Erythroblast (primary cell): ENCODE measurements at regions not wholly inside any gene's neighbourhood (a gene's known extent, or its start where the extent isn't known, plus 50 kb on each side); places are given as distances from the start of the nearest gene placed in this dataset.

Experiments used
- DNase-seq, 2 experiments: peaks; one replicate each; lab custom pipeline; 2025; lab: John Stamatoyannopoulos, UW
- GATA1 ChIP-seq: IDR thresholded peaks from 2 replicates; pipeline ENCODE4 v1.6.1; 2011; ENCODE audit warnings: low read depth, mild to moderate bottlenecking, control low read depth, low read length, moderate library complexity
- POLR2A ChIP-seq: IDR thresholded peaks from 2 replicates; pipeline ENCODE4 v1.6.1; 2011; ENCODE audit warnings: mild to moderate bottlenecking, low read length

DNA sequence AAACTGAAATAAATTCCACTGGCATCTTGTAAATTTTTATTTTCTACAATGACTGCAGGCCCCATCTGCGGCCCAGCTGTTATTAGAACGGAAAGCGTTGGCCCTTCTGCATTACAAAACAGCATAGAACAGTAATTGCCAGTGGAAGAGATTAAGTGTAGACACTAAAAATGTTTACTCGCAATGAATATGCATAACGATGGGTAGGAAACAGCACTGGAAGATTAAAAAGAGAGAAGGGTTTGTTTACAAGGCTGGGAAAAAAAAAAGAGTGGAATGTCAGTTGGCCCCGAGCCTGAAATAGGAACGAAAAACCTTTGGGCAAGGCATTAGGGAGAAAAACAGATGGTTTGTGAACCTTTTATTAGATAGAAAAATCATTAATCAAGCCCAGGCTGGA lies 275.9 kb upstream of the TCF4 start:
- TF ChIP-seq GATA1, result no peak
- no peak for TF ChIP-seq POLR2A
- no peak for DNase-seq

DNA sequence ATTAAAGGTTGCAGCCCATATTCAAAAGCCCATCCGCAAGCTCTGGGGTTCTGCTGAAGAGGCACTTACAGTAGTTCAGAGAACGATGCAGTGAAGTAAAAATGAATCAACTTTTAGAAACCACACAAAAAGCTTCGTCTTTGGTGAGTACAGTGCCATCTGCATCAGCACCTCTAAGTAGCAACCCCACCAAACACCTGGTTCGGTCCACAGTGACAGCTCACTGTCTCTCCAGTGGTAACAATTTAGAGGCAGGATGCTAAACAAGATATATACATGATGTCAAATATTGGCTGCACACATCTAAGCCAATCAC lies 275.4 kb upstream of the TCF4 start:
- TF ChIP-seq GATA1 (no peak), POLR2A (no peak)
- DNase-seq, result no peak

DNA sequence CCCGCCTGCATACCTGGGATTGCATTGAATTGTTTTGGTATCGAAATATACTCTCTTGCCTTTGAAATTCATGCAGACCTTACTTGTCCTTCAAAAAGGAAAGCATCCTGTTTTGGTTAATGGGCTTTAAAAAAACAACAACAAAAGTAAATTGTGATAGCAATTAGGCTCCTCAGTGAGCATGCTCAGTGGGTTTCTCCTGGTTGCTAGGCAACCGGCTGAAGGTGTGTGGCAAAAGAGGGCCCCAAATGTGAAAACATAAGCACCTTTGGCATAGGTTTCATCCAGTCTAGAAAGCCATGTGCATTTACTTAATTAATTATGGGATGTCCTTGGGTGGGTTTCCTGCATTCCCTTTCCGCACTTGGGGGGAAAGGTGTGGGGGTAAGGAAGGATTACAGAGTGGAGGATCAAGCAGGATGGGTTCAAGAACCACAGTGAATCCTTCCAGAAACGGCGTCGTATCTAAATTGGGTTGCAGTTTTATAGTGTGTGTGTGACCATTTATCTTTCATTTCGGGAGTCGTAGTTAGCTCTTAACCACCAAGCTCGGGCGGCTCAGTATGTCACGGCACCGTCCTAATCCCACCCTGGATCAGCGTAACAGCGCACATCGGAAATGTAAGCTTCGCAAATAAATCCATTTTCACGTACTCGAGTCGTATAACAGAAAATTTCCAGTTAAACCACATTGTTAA lies 274.9 kb upstream of the TCF4 start:
- TF ChIP-seq POLR2A (no peak), GATA1 (no peak)
- no peak for DNase-seq

- peak; percentile 13 to 38 for DNase-seq
Observed at GRCh38 chr18:55861266-55861665, 273.3 kb upstream of the TCF4 start.

DNA sequence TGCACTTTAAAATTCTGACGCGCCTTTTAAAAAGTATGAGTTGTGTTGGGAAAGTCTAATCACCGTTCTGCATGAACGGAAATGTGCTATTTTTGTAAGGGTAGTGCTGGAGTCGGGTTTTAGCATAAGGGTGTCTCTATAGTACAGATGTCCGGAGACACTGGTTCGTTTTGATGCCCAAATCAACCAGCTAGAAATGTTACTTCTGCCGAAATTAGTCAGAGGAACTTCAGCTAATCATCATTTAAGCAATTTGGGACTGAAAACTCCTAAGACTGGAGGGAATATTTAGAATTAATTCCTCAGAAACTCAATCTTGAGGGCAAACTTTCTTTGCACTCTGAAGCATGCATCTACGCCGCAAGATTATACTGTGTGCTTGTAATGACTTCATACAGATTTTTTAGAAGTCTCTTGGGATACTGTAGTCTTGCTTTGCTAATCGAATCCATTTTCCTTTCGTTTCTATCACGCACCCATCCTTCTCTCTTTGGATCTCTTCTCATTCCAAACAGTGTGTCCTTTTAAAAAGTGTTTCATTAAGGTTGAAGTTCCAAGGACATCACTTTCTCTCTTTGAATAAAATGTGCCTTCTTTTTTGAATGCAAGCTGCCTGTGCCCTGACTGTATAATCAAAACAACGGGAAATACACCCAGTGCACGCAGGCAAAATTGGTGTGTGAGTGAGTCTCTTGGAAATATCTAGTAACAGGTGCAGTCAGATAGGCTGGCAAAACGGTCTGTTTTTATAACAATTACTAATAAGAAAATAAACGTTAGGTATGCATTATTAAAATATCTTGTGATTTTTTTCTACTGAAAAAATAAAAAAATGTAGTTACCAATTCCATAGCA lies 270.9 kb upstream of the TCF4 start:
- TF ChIP-seq POLR2A (no peak), GATA1 (no peak)
- no peak for DNase-seq

More at GRCh38 chr18:55861266-55861665, 273.3 kb upstream of the TCF4 start:
- no peak for TF ChIP-seq POLR2A
- no peak for TF ChIP-seq GATA1

DNA sequence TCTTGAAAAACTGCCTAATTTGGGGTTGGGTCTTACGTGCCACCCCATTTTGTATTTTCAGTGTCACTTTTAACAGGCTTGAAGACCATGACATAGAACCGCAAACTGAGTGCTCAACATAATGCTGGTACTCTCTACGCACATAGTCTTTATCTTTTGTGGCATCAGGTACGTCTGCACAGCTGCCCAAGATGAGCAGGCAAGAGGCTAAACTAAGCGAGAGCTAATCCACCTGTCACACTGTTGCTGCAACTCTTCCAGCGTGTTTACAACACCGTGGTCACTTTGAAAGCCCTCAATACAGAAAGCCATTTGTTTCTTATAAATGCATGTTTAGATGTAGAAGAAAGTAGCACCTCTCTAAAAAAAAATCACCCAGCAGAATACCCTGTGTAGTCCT lies 270.0 kb upstream of the TCF4 start:
- DNase-seq, result no peak
- TF ChIP-seq POLR2A (no peak), GATA1 (no peak)

- TF ChIP-seq GATA1 (no peak), POLR2A (no peak)
- DNase-seq, result no peak
Observed at GRCh38 chr18:55857409-55857808, 269.4 kb upstream of the TCF4 start.

DNA sequence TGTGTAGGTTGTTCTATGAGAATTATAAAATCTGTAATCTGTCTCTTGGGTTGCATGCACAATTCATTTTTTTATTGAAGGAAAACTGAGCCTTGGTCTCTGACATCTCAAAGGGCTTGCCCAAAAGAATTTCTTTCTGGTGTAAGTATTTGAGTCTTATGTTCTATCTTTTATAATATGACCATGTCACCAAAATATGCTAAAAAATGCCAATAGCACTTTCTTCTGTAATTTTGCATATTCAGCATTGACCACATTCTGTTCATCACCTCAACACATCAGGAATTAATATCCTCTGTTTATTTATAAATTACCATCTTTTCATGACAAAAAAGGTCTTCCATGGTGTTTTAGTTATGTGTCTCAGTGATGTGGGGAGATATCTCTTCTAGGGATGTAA lies 268.7 kb upstream of the TCF4 start:
- TF ChIP-seq GATA1, result no peak
- no peak for TF ChIP-seq POLR2A
- no peak for DNase-seq

- no peak for TF ChIP-seq GATA1
- no peak for TF ChIP-seq POLR2A
- no peak for DNase-seq
Observed at GRCh38 chr18:55856229-55856628, 268.2 kb upstream of the TCF4 start.

GRCh38 chr18:55853268-55853667 lies 265.3 kb upstream of the TCF4 start:
- TF ChIP-seq POLR2A (no peak), GATA1 (no peak)

GRCh38 chr18:55850904-55851303 lies 262.9 kb upstream of the TCF4 start:
- no peak for TF ChIP-seq POLR2A
- no peak for TF ChIP-seq GATA1

More at GRCh38 chr18:55853268-55853667, 265.3 kb upstream of the TCF4 start:
- no peak for DNase-seq

GRCh38 chr18:55849391-55849790 lies 261.4 kb upstream of the TCF4 start:
- TF ChIP-seq POLR2A (no peak), GATA1 (no peak)
- DNase-seq, result no peak

More at GRCh38 chr18:55850904-55851303, 262.9 kb upstream of the TCF4 start:
- DNase-seq, result no peak

DNA sequence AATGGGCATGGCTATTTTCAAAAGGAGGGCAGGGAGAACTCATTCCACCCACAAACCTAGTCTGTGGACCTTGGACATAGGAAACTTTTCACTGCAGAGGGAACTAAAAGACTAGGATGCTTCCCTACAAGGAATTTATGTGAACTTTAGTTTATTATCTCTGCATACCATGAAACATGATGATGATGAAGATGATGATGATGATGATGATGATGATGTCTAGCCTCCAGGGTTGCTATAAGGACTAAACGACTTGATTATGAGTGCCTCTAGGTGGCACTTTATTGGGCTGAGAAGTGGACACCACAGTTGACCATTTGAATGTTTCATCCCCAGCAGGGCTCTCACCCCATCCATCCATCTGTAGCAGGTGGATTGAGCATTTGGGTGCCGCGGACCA lies 260.0 kb upstream of the TCF4 start:
- TF ChIP-seq POLR2A, result no peak
- TF ChIP-seq GATA1, result no peak
- DNase-seq, result no peak

GRCh38 chr18:55845221-55845620 lies 257.2 kb upstream of the TCF4 start:
- TF ChIP-seq POLR2A, result no peak
- no peak for TF ChIP-seq GATA1
- DNase-seq, result no peak

DNA sequence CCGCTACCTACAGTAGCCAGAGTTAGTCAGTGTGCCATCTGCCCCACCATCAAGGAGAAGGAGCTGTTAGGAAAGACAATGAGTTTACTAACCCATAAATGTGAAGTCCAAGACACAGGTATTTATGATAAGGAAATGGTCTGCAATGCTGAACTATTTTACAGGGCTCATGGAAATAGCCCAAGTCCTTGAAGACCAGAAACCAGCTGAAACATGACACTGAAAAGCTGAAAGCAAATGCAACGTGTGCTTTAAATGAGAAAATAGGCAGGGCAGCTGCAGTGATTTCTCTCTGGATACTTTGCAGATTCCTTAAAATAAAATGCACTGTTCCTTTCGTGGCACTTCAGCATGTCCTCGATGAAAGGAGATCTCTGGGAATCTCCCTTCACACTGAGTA lies 256.4 kb upstream of the TCF4 start:
- no peak for DNase-seq
- TF ChIP-seq GATA1, result no peak
